ENCODE measurements at regions not wholly inside any gene's neighbourhood (a gene's known extent, or its start where the extent isn't known, plus 50 kb on each side); places are given as distances from the start of the nearest gene placed in this dataset.

DNA sequence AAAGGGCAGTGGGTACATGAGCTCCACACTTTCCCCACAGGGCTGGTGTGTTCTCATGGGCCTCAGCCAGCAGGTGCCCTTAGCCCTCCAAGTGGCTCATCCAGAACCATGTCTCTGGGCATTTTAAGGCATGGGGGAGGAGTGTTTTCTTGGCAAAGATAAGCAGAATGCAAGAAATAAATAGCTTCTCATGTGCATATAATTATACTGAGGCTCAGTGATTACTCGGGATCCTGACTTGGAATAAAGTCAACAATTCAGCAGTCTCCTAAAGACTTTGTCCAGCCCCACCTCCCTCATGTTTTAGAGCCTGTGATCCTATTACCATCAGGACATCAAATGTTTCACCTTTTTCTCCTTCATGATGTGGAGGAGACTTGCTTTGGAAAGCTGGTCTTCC, 92.7 kb upstream of the COG2 start:
- H3K27ac ChIP-seq (ENCODE audit: low read depth in 1 of 2, low read length in 2 of 2): no peak overlapping the region
- H3K27me3 ChIP-seq (ENCODE audit: control insufficient read depth in 4 of 4, insufficient read depth in 4 of 4, low read length in 3 of 4): no peaks in the 10 kb centered on the region
- 76% methylated on average over 1 of the region's 1 CpG for WGBS
- DNase-seq (ENCODE audit: low spot score): no peak
- no peak overlapping the region for H3K4me3 ChIP-seq (ENCODE audit: low read depth in 1 of 3, low read length in 3 of 3)
- H3K9me3 ChIP-seq (ENCODE audit: control insufficient read depth in 4 of 4, low read length in 3 of 4): no peaks in the 10 kb centered on the region
- H3K36me3 ChIP-seq (ENCODE audit: control insufficient read depth in 4 of 4, insufficient read depth in 3 of 4, low read depth in 1 of 4, low read length in 3 of 4): no peaks in the 10 kb centered on the region
- H3K4me1 ChIP-seq (ENCODE audit: control insufficient read depth in 4 of 4, insufficient read depth in 4 of 4, low read length in 3 of 4): no peaks in the 10 kb centered on the region
- TF ChIP-seq HNF4A (conservative IDR thresholded peaks at IDR 0.05) (no peak), NR2F2 (IDR thresholded peaks at IDR 0.05) (no peak), RXRA (IDR thresholded peaks at IDR 0.05) (no peak), JUND (IDR thresholded peaks at IDR 0.05) (no peak), SP1 (IDR thresholded peaks at IDR 0.05) (no peak), FOXA1 (IDR thresholded peaks at IDR 0.05) (no peak), HNF4G (IDR thresholded peaks at IDR 0.05) (no peak), YY1 (IDR thresholded peaks at IDR 0.05) (no peak), GABPA (IDR thresholded peaks at IDR 0.05 in 1 of 2, conservative IDR thresholded peaks at IDR 0.05 in 1 of 2) (no peak), TAF1 (conservative IDR thresholded peaks at IDR 0.05) (no peak)
- TF ChIP-seq, protein P1, sequence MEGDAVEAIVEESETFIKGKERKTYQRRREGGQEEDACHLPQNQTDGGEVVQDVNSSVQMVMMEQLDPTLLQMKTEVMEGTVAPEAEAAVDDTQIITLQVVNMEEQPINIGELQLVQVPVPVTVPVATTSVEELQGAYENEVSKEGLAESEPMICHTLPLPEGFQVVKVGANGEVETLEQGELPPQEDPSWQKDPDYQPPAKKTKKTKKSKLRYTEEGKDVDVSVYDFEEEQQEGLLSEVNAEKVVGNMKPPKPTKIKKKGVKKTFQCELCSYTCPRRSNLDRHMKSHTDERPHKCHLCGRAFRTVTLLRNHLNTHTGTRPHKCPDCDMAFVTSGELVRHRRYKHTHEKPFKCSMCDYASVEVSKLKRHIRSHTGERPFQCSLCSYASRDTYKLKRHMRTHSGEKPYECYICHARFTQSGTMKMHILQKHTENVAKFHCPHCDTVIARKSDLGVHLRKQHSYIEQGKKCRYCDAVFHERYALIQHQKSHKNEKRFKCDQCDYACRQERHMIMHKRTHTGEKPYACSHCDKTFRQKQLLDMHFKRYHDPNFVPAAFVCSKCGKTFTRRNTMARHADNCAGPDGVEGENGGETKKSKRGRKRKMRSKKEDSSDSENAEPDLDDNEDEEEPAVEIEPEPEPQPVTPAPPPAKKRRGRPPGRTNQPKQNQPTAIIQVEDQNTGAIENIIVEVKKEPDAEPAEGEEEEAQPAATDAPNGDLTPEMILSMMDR (IDR thresholded peaks at IDR 0.05; ENCODE audit: low read depth, low read length, missing input control): no peak
- TF ChIP-seq, protein P2, sequence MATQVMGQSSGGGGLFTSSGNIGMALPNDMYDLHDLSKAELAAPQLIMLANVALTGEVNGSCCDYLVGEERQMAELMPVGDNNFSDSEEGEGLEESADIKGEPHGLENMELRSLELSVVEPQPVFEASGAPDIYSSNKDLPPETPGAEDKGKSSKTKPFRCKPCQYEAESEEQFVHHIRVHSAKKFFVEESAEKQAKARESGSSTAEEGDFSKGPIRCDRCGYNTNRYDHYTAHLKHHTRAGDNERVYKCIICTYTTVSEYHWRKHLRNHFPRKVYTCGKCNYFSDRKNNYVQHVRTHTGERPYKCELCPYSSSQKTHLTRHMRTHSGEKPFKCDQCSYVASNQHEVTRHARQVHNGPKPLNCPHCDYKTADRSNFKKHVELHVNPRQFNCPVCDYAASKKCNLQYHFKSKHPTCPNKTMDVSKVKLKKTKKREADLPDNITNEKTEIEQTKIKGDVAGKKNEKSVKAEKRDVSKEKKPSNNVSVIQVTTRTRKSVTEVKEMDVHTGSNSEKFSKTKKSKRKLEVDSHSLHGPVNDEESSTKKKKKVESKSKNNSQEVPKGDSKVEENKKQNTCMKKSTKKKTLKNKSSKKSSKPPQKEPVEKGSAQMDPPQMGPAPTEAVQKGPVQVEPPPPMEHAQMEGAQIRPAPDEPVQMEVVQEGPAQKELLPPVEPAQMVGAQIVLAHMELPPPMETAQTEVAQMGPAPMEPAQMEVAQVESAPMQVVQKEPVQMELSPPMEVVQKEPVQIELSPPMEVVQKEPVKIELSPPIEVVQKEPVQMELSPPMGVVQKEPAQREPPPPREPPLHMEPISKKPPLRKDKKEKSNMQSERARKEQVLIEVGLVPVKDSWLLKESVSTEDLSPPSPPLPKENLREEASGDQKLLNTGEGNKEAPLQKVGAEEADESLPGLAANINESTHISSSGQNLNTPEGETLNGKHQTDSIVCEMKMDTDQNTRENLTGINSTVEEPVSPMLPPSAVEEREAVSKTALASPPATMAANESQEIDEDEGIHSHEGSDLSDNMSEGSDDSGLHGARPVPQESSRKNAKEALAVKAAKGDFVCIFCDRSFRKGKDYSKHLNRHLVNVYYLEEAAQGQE (IDR thresholded peaks at IDR 0.05): no peak
- TF ChIP-seq, protein P3, sequence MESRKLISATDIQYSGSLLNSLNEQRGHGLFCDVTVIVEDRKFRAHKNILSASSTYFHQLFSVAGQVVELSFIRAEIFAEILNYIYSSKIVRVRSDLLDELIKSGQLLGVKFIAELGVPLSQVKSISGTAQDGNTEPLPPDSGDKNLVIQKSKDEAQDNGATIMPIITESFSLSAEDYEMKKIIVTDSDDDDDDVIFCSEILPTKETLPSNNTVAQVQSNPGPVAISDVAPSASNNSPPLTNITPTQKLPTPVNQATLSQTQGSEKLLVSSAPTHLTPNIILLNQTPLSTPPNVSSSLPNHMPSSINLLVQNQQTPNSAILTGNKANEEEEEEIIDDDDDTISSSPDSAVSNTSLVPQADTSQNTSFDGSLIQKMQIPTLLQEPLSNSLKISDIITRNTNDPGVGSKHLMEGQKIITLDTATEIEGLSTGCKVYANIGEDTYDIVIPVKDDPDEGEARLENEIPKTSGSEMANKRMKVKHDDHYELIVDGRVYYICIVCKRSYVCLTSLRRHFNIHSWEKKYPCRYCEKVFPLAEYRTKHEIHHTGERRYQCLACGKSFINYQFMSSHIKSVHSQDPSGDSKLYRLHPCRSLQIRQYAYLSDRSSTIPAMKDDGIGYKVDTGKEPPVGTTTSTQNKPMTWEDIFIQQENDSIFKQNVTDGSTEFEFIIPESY (IDR thresholded peaks at IDR 0.05): no peak
- TF ChIP-seq, protein P4, sequence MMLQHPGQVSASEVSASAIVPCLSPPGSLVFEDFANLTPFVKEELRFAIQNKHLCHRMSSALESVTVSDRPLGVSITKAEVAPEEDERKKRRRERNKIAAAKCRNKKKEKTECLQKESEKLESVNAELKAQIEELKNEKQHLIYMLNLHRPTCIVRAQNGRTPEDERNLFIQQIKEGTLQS (IDR thresholded peaks at IDR 0.05): no peak
- TF ChIP-seq, protein P5, sequence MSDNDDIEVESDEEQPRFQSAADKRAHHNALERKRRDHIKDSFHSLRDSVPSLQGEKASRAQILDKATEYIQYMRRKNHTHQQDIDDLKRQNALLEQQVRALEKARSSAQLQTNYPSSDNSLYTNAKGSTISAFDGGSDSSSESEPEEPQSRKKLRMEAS (IDR thresholded peaks at IDR 0.05): no peak
- no peak overlapping the region for H3K9ac ChIP-seq (ENCODE audit: low read depth in 1 of 2, low read length in 2 of 2)

DNA sequence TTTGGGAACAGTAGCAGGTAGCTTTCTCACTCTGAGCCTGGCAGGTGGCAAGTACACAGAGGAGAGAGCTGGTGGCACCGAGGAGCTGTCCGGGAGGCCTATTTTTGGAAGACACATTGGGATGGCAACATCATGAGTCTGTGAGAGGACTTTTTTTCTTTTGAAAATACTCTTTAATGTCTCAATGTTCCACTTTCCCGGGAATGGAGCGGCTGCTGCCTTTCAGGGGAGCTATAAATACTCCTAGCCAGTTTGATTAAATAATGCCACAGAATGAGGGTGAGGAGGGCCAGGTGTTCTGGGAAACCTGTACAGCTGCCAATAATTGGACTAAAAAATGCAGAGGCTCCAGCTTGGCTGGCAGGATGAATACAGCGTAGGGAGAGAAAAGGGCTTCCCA, 93.3 kb upstream of the COG2 start:
- no peak for DNase-seq (ENCODE audit: low spot score)

More for the DNA sequence above, 93.3 kb upstream of the COG2 start:
- Histone ChIP-seq H3K27me3 (ENCODE audit: control insufficient read depth in 4 of 4, insufficient read depth in 4 of 4, low read length in 3 of 4) (no peaks in the 10 kb centered on the region), H3K9me3 (ENCODE audit: control insufficient read depth in 4 of 4, low read length in 3 of 4) (no peaks in the 10 kb centered on the region), H3K27ac (ENCODE audit: low read depth in 1 of 2, low read length in 2 of 2) (no peak overlapping the region), H3K36me3 (ENCODE audit: control insufficient read depth in 4 of 4, insufficient read depth in 3 of 4, low read depth in 1 of 4, low read length in 3 of 4) (no peaks in the 10 kb centered on the region), H3K9ac (ENCODE audit: low read depth in 1 of 2, low read length in 2 of 2) (no peak overlapping the region), H3K4me1 (ENCODE audit: control insufficient read depth in 4 of 4, insufficient read depth in 4 of 4, low read length in 3 of 4) (no peaks in the 10 kb centered on the region), H3K4me3 (ENCODE audit: low read depth in 1 of 3, low read length in 3 of 3) (no peak overlapping the region)
- TF ChIP-seq FOXA2 (IDR thresholded peaks at IDR 0.05) (no peak), TAF1 (conservative IDR thresholded peaks at IDR 0.05) (no peak), RAD21 (IDR thresholded peaks at IDR 0.05) (no peak), FOXA1 (IDR thresholded peaks at IDR 0.05) (no peak), GABPA (IDR thresholded peaks at IDR 0.05 in 1 of 2, conservative IDR thresholded peaks at IDR 0.05 in 1 of 2) (no peak), SP1 (IDR thresholded peaks at IDR 0.05) (no peak), JUND (IDR thresholded peaks at IDR 0.05) (no peak)
- WGBS: 88% methylated on average over 5 of the region's 5 CpGs
